Endothelial cell of umbilical vein (primary cell): ENCODE measurements at regions not wholly inside any gene's neighbourhood (a gene's known extent, or its start where the extent isn't known, plus 50 kb on each side); places are given as distances from the start of the nearest gene placed in this dataset.
"Not testable (repeated sequence)": the region's sequence is repeated elsewhere in the genome, so short reads cannot be mapped to it uniquely, and the experiment has no call there.

Experiments
- BruUV-seq: library from RNA; stranded (reverse); fragments of 400-500 nt; replicated peaks from 2 replicates; lab custom pipeline; 2021; lab: Mats Ljungman, UMichigan
- CTCF ChIA-PET: fragments of 300-600, 350-600 bp; sonication (Branson Sonifier 250); formaldehyde crosslinking; loops from one replicate; lab custom pipeline; 2021; ENCODE audit warnings: antibody characterized with exemption, inconsistent platforms; lab: Charles Lee
- POLR2A ChIA-PET: fragments of 300-600, 350-600 bp; sonication (Branson Sonifier 250); formaldehyde crosslinking; loops from one replicate; lab custom pipeline; 2021; ENCODE audit warnings: antibody characterized with exemption, inconsistent platforms; lab: Charles Lee
- DNase-seq: peaks from one replicate; pipeline ENCODE4 v3.0.0-alpha.2; 2011; ENCODE audit warnings: low read depth, low spot score
- FAIRE-seq: peaks from 2 replicates; lab custom pipeline; 2011; peaks lifted over from hg19 to GRCh38; lab: Jason Lieb, UNC
- H2AFZ ChIP-seq: 2 replicates; pipeline ENCODE4 v1.6.0; 2012; ENCODE audit warnings: low read depth, low read length, control low read depth, inconsistent platforms
- H3K27ac ChIP-seq: 2 replicates; pipeline ENCODE4 v1.5.1; 2011; ENCODE audit warnings: low read depth, mild to moderate bottlenecking, control low read depth, low read length, moderate library complexity; ENCODE audit not compliant: insufficient read depth
- H3K27me3 ChIP-seq, 2 experiments: 2 replicates each; pipeline versions ENCODE4 v1.6.0 to v1.6.1; 2011; ENCODE audit warnings: low read length in 2 of 2, mixed read lengths in 1 of 2; ENCODE audit not compliant: control insufficient read depth in 2 of 2, insufficient read depth in 2 of 2
- H3K36me3 ChIP-seq, 2 experiments: 2 replicates in 1 of 2; 3 replicates in 1 of 2; pipeline ENCODE4 v1.5.1; 2011; ENCODE audit warnings: low read length in 2 of 2, mild to moderate bottlenecking in 1 of 2, moderate library complexity in 1 of 2; ENCODE audit not compliant: control insufficient read depth in 2 of 2, insufficient read depth in 2 of 2; ENCODE audit errors: extremely low read depth in 1 of 2
- H3K4me1 ChIP-seq: 3 replicates; pipeline ENCODE4 v1.5.1; 2011; ENCODE audit warnings: mild to moderate bottlenecking, low read length; ENCODE audit not compliant: control insufficient read depth, insufficient read depth; ENCODE audit errors: extremely low read depth
- H3K4me2 ChIP-seq: 2 replicates; pipeline ENCODE4 v1.6.1; 2011; ENCODE audit warnings: low read length, control low read depth, mixed read lengths; ENCODE audit not compliant: insufficient read depth
- H3K4me3 ChIP-seq, 3 experiments: fragments of 200-600 bp in 1 of 3; sonication (generic), shearing (Covaris generic) in 1 of 3; replicated peaks in 1 of 3; 2 replicates each; pipeline ENCODE4 v1.5.1; 2011 to 2016; ENCODE audit warnings: control low read depth in 3 of 3, low read length in 3 of 3, mild to moderate bottlenecking in 2 of 3, inconsistent platforms in 1 of 3, low read depth in 1 of 3, moderate library complexity in 1 of 3; ENCODE audit not compliant: insufficient read depth in 1 of 3
- H3K79me2 ChIP-seq: 2 replicates; pipeline ENCODE4 v1.6.0; 2012; ENCODE audit warnings: low read length, inconsistent platforms; ENCODE audit not compliant: control insufficient read depth, insufficient read depth
- H3K9ac ChIP-seq: replicated peaks from 2 replicates; pipeline ENCODE3; 2011; ENCODE audit warnings: low read length, control low read depth; ENCODE audit not compliant: insufficient read depth; ENCODE audit errors: extremely low read depth
- H3K9me1 ChIP-seq: replicated peaks from 3 replicates; pipeline ENCODE4 v1.6.0; 2011; ENCODE audit warnings: mild to moderate bottlenecking, low read length; ENCODE audit not compliant: control insufficient read depth, insufficient read depth; ENCODE audit errors: extremely low read depth
- H3K9me3 ChIP-seq: replicated peaks from 2 replicates; pipeline ENCODE4 v1.5.1; 2012; ENCODE audit warnings: low read length, inconsistent platforms; ENCODE audit not compliant: control insufficient read depth, insufficient read depth
- H4K20me1 ChIP-seq: replicated peaks from 2 replicates; pipeline ENCODE3; 2011; ENCODE audit warnings: mild to moderate bottlenecking, low read length; ENCODE audit not compliant: control insufficient read depth, insufficient read depth; ENCODE audit errors: extremely low read depth
- POLR2AphosphoS5 ChIP-seq: IDR thresholded peaks from 2 replicates; pipeline ENCODE4 v1.6.1; 2012; ENCODE audit warnings: low read depth, mild to moderate bottlenecking, control low read depth, low read length, moderate library complexity; ENCODE audit not compliant: insufficient read depth
- dilution Hi-C: fragments of 300-500 bp; cut with MboI; formaldehyde crosslinking; loops from one replicate; pipeline ENCODE4 v1.15.0; 2019; ENCODE audit warnings: low sequenced_read_pairs; ENCODE audit not compliant: extremely low pct_ligation_motif_present
- intact Hi-C: fragments of 100-400 bp; cut with micrococcal nuclease; formaldehyde crosslinking; loops from one replicate; pipeline ENCODE4 v1.10.0; 2022
- TF ChIP-seq, protein P1 (sequence below): IDR thresholded peaks from 2 replicates; pipeline ENCODE4 v1.6.1; 2011; ENCODE audit not compliant: insufficient read depth, insufficient read length

DNA sequence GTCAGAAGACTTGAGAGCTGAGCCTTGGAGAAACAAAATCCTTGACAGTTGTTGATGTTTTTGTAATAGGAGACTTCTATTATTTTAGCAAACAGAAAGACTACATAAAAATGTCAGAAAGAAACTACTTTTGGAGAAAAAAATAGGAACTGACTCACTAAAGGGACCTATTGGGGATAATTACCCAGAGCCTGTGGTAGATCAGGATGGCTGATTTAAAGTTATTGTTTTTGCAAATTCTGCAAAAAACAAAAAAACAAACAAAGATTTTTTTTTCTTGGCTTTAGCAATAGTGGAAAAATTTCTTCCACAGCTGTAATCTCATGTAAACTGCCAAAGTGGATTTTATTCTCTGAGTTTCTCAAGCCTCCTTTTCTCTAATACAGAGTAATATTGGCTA lies 101.5 kb upstream of the SATB1 start:
- FAIRE-seq (no peak), DNase-seq (no peak)
- H3K36me3 ChIP-seq = no peaks in the 10 kb centered on the region
- no peak overlapping the region for H3K9ac ChIP-seq
- intact Hi-C loops (no loop called here), dilution Hi-C loops (no loop called here)
- ChIA-PET CTCF (no interaction called here), POLR2A (no interaction called here)
- no peaks in the 10 kb centered on the region for H3K4me1 ChIP-seq
- TF ChIP-seq, protein P1, sequence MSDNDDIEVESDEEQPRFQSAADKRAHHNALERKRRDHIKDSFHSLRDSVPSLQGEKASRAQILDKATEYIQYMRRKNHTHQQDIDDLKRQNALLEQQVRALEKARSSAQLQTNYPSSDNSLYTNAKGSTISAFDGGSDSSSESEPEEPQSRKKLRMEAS = no peak
- TF ChIP-seq POLR2AphosphoS5 = no peak
- H3K4me3 ChIP-seq = no peak overlapping the region
- no peak overlapping the region for H3K27ac ChIP-seq
- no peaks in the 10 kb centered on the region for H3K79me2 ChIP-seq
- no TSS peak for BruUV-seq
- H3K9me3 ChIP-seq = peaks cover 7% of the 10 kb centered on the region
- H3K27me3 ChIP-seq = no peaks in the 10 kb centered on the region
- H4K20me1 ChIP-seq = no peaks in the 10 kb centered on the region
- no peak overlapping the region for H2AFZ ChIP-seq
- H3K4me2 ChIP-seq = no peak overlapping the region
- H3K9me1 ChIP-seq = no peaks in the 10 kb centered on the region

DNA sequence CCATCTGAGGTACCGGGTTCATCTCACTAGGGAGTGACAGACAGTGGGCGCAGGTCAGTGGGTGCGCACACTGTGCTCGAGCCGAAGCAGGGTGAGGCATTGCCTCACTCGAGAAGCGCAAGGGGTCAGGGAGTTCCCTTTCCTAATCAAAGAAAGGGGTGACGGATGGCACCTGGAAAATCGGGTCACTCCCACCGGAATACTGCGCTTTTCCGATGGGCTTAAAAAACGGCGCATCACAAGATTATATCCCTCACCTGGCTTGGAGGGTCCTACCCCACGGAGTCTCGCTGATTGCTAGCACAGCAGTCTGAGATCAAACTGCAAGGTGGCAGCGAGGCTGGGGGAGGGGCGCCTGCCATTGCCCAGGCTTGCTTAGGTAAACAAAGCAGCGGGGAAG lies 91.0 kb upstream of the SATB1 start:
- H3K4me3 ChIP-seq, H3K79me2 ChIP-seq, H3K27me3 ChIP-seq, H3K9me3 ChIP-seq, POLR2A ChIA-PET, DNase-seq, H4K20me1 ChIP-seq, H3K9ac ChIP-seq, H3K4me1 ChIP-seq, H3K36me3 ChIP-seq, intact Hi-C loops, H2AFZ ChIP-seq, BruUV-seq, CTCF ChIA-PET, H3K4me2 ChIP-seq, H3K27ac ChIP-seq, dilution Hi-C loops, FAIRE-seq, H3K9me1 ChIP-seq: not testable (repeated sequence)
